IPS-18a (cell line): ENCODE measurements at regions not wholly inside any gene's neighbourhood (a gene's known extent, or its start where the extent isn't known, plus 50 kb on each side); places are given as distances from the start of the nearest gene placed in this dataset.
"Not testable (repeated sequence)": the region's sequence is repeated elsewhere in the genome, so short reads cannot be mapped to it uniquely, and the experiment has no call there.

Experiments used
- H3K27ac ChIP-seq: one replicate; pipeline ENCODE4 v1.5.1; 2013; ENCODE audit warnings: low read length
- H3K27me3 ChIP-seq: one replicate; pipeline ENCODE4 v1.6.1; 2013; ENCODE audit warnings: mild to moderate bottlenecking, low read length; ENCODE audit not compliant: control insufficient read depth, insufficient read depth
- H3K36me3 ChIP-seq: one replicate; pipeline ENCODE4 v1.6.1; 2013; ENCODE audit warnings: low read depth, low read length; ENCODE audit not compliant: control insufficient read depth
- H3K4me1 ChIP-seq: one replicate; pipeline ENCODE4 v1.6.1; 2013; ENCODE audit warnings: low read depth, low read length; ENCODE audit not compliant: control insufficient read depth
- H3K4me3 ChIP-seq: one replicate; pipeline ENCODE4 v1.5.1; 2013; ENCODE audit warnings: low read length
- H3K9ac ChIP-seq: one replicate; pipeline ENCODE4 v1.6.1; 2013; ENCODE audit warnings: mild to moderate bottlenecking, low read length, moderate library complexity
- H3K9me3 ChIP-seq: one replicate; pipeline ENCODE4 v1.6.1; 2013; ENCODE audit warnings: low read depth, low read length; ENCODE audit not compliant: control insufficient read depth

GRCh38 chr13:50742353-50742752 is 101.1 kb downstream of the DLEU7 start:
- no peaks in the 10 kb centered on the region for H3K9me3 ChIP-seq
- no peaks in the 10 kb centered on the region for H3K27me3 ChIP-seq
- no peaks in the 10 kb centered on the region for H3K4me1 ChIP-seq
- H3K9ac ChIP-seq = no peak overlapping the region
- H3K4me3 ChIP-seq = no peak overlapping the region
- no peak overlapping the region for H3K27ac ChIP-seq
- no peaks in the 10 kb centered on the region for H3K36me3 ChIP-seq

DNA sequence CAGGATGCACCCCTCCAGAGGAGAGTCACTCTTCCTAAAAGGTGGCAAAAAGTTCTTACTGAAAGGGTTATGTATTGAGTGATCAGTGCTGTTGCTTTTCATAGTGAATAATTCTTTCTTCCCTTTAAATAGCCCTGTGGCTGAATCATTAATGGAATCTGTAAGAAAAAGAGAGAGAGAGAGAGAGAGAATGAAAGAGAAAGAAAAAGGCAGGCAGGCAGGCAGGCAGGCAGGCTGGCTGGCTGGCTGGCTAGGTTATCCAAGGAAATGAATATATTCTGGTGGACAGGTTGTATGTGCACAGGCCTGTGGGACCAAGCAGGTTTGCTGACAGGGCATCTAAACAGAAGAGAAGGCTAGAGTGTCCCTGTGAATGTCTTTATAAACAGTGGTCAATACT is 100.5 kb downstream of the DLEU7 start:
- Histone ChIP-seq H3K4me3 (no peak overlapping the region), H3K4me1 (no peaks in the 10 kb centered on the region), H3K27me3 (no peaks in the 10 kb centered on the region), H3K36me3 (no peaks in the 10 kb centered on the region), H3K9ac (no peak overlapping the region), H3K9me3 (no peaks in the 10 kb centered on the region), H3K27ac (no peak overlapping the region)

DNA sequence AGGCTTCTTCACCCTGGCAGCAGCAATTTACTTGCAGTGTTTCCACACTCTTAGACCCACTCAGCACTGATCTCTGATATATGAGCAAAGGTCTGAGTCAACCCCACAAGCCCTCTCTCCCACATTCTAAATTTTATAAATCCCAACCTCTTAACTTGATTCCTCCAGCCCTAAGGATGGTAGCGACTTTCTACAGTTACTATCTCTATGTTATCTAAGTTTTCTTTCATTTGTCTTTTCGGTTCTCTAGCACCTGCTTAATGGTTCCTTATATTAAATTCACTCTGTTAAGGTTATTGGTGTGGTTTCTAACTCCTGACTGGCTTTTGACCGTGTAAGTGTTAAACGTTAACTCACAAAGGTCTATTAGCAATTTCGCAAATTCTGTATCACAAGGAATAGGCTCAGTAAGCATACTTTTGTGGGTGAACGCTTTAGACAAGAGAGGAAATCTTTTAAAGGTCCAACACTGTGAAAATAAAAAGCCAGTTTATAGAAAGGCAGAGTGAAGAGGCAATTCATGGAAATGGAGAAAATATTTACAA is 99.3 kb downstream of the DLEU7 start:
- Histone ChIP-seq H3K4me3 (no peak overlapping the region), H3K4me1 (no peaks in the 10 kb centered on the region), H3K9me3 (no peaks in the 10 kb centered on the region), H3K9ac (no peak overlapping the region), H3K27me3 (no peaks in the 10 kb centered on the region), H3K36me3 (no peaks in the 10 kb centered on the region), H3K27ac (no peak overlapping the region)

DNA sequence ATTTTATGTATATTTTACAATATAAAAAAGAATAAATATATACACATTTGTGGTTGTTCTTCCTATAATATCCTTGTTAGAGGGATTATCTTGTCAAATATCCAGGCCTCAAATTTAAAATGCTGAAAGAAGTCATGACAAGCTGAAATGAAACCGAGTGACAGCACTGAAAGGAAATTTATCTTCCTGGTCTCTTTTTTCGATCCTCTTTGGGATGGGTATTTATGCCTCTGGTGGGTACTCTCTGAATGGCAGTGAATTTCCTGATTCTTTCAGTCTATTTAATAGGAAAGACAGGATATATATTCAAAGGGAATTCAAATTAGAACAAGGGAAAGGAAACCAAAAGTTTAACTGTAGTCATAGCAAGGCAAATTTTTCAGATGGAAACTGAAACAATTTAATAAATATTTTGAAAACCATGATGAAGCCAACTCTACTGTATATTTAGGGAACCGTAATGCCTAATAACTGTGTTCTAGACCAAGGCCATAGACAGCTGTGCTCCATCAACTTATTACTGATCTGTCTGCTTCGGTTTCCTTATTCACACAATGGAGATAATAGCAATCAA is 97.9 kb downstream of the DLEU7 start:
- no peaks in the 10 kb centered on the region for H3K4me1 ChIP-seq
- H3K4me3 ChIP-seq = no peak overlapping the region
- H3K9ac ChIP-seq = no peak overlapping the region
- no peaks in the 10 kb centered on the region for H3K36me3 ChIP-seq
- no peaks in the 10 kb centered on the region for H3K27me3 ChIP-seq
- no peak overlapping the region for H3K27ac ChIP-seq
- H3K9me3 ChIP-seq = no peaks in the 10 kb centered on the region

DNA sequence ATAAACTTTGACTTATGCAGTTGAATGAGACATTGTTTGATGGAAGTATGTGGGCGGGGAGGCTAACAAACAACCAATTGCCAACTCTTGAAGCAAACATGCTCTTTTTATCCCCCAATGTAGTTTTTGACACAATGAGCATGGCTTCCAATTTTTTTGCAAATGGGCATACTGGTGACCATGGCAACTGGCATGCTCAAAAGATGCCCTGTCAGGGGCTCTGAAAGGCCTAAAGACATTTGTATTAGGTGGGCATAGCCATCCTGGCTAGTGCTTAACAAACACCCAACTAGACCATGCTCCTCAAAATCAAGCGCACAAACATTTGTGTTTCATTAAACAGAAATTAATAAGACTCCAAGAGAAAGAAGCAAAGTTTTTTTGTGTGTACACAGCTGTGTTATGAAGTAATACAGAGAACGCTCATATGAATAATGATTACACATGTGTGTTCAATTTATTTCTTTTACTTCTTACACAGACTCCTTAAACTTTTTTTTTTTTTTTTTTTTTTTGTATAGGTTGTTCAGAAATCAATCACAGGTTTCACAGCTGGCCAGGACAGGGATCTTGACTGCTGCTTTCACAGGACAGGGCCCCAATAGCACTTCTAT is 95.6 kb downstream of the DLEU7 start:
- Histone ChIP-seq H3K4me1 (no peaks in the 10 kb centered on the region), H3K27me3 (no peaks in the 10 kb centered on the region), H3K36me3 (no peaks in the 10 kb centered on the region), H3K9me3 (no peaks in the 10 kb centered on the region), H3K4me3 (no peak overlapping the region), H3K9ac (no peak overlapping the region), H3K27ac (no peak overlapping the region)

- not testable (repeated sequence) for H3K4me3 ChIP-seq, H3K27ac ChIP-seq, H3K9ac ChIP-seq, H3K36me3 ChIP-seq, H3K9me3 ChIP-seq, H3K4me1 ChIP-seq, H3K27me3 ChIP-seq
These were observed 90.3 kb downstream of the DLEU7 start for GRCh38 chr13:50753221-50753620.

DNA sequence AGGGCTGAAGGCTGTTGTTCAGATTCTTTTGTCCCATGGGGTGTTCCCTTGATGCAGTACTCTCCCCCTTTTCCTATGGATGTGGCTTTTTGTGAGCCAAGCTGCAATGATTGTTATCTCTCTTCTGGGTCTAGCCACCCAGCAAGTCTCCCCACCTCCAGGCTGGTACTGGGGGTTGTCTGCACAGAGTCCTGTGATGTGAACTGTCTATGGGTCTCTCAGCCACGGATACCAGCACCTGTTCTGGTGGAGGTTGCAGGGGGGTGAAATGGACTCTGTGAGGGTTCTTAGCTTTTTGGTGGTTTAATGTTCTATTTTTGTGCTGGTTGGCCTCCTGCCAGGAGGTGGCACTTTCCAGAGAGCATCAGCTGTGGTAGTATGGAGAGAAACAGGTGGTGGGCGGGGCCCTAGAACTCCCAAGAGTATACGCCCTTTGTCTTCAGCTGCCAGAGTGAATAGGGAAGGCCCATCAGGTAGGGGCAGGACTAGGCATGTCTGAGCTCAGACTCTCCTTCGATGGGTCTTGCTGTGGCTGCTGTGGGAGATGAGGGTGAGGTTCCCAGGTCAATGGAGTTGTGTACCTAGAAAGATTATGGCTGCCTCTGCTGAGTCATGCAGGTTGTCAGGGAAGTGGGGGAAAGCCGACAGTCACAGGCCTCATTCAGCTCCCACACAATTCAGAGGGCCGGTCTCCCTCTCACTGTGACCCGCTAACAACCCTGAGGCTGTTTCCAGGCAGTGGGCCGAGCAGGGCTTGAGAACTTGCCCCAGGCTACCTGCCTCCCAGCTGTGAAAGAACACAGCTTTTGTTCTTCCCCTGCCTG is 87.4 kb downstream of the DLEU7 start:
- H3K36me3 ChIP-seq, H3K27ac ChIP-seq, H3K4me3 ChIP-seq, H3K4me1 ChIP-seq, H3K9me3 ChIP-seq, H3K27me3 ChIP-seq, H3K9ac ChIP-seq: not testable (repeated sequence)

DNA sequence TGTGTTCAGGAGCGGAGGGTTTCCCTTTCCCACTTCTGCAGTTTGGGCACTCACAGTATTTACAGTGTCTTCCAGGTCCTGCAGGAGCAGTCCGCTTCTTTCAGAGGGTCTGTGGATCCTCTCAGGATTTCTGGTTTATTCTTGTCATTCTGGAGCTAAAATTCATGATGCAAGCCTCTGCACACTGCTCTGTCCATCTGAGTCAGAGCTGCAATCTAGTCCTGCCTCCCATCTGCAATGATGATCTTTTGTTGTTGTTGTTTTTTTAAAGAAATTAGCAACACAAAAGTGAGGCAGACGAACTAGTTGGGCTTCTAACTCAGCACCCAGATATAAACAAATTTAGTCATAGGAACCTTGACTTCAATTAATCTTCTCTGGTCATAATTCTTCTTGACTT is 86.5 kb downstream of the DLEU7 start:
- Histone ChIP-seq H3K9me3 (no peaks in the 10 kb centered on the region), H3K4me1 (no peaks in the 10 kb centered on the region), H3K9ac (no peak overlapping the region), H3K36me3 (no peaks in the 10 kb centered on the region), H3K27me3 (no peaks in the 10 kb centered on the region), H3K4me3 (no peak overlapping the region), H3K27ac (no peak overlapping the region)

DNA sequence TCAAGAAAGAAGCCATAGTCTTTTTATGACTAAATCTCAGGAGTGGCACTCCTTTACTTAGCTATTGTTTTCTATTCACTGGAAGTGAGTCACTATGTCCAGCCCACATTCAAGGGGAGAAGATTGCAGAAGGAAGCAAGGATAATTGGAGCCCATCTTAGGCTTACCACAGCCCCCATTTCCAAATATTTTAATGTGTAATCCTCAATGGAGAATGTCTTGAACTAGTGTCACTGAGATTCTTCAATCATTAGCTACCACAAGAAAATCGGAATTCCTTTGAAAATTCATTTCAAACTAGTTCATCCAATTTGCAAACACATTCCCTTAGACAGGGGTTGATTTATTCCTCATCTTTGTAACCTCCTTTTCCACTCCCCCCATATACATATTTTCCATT is 84.7 kb downstream of the DLEU7 start:
- Histone ChIP-seq H3K27ac (no peak overlapping the region), H3K27me3 (no peaks in the 10 kb centered on the region), H3K4me1 (no peaks in the 10 kb centered on the region), H3K9me3 (no peaks in the 10 kb centered on the region), H3K4me3 (no peak overlapping the region), H3K9ac (no peak overlapping the region), H3K36me3 (no peaks in the 10 kb centered on the region)

GRCh38 chr13:50760751-50761150 is 82.7 kb downstream of the DLEU7 start:
- H3K27me3 ChIP-seq = no peaks in the 10 kb centered on the region
- H3K4me3 ChIP-seq = no peak overlapping the region
- no peak overlapping the region for H3K9ac ChIP-seq
- no peaks in the 10 kb centered on the region for H3K36me3 ChIP-seq
- H3K27ac ChIP-seq = no peak overlapping the region
- H3K4me1 ChIP-seq = no peaks in the 10 kb centered on the region
- no peaks in the 10 kb centered on the region for H3K9me3 ChIP-seq

- no peak overlapping the region for H3K27ac ChIP-seq
- no peaks in the 10 kb centered on the region for H3K9me3 ChIP-seq
- H3K27me3 ChIP-seq = no peaks in the 10 kb centered on the region
- H3K4me3 ChIP-seq = no peak overlapping the region
- H3K36me3 ChIP-seq = no peaks in the 10 kb centered on the region
- no peak overlapping the region for H3K9ac ChIP-seq
- H3K4me1 ChIP-seq = no peaks in the 10 kb centered on the region
These were observed 82.1 kb downstream of the DLEU7 start for GRCh38 chr13:50761406-50761805.
